ENCODE measurements at regions not wholly inside any gene's neighbourhood (a gene's known extent, or its start where the extent isn't known, plus 50 kb on each side); places are given as distances from the start of the nearest gene placed in this dataset.

DNA sequence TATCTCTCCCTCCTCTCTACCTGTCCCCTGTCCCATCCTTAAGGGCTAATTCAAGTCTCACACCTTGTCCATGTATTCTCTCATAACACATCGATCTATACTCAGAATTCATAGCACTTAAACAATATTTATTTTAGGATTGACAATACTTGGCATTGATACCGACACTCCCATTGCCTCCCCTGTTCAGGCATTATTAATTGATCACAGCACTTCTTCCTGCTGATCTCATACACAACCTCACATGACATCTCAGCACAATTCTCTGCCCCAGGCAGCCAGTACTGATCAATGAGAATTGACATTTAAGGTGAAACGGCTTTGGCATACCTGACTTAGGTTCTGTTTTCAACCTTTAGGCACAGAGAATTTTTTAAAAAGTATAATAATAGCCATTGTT, 582.4 kb upstream of the BRINP1 start:
- TF ChIP-seq, protein P1, sequence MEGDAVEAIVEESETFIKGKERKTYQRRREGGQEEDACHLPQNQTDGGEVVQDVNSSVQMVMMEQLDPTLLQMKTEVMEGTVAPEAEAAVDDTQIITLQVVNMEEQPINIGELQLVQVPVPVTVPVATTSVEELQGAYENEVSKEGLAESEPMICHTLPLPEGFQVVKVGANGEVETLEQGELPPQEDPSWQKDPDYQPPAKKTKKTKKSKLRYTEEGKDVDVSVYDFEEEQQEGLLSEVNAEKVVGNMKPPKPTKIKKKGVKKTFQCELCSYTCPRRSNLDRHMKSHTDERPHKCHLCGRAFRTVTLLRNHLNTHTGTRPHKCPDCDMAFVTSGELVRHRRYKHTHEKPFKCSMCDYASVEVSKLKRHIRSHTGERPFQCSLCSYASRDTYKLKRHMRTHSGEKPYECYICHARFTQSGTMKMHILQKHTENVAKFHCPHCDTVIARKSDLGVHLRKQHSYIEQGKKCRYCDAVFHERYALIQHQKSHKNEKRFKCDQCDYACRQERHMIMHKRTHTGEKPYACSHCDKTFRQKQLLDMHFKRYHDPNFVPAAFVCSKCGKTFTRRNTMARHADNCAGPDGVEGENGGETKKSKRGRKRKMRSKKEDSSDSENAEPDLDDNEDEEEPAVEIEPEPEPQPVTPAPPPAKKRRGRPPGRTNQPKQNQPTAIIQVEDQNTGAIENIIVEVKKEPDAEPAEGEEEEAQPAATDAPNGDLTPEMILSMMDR (IDR thresholded peaks at IDR 0.05): no peak
- TF ChIP-seq EZH2 (IDR thresholded peaks at IDR 0.05; ENCODE audit: borderline replicate concordance, insufficient read depth, low read depth, low read length, poor library complexity, severe bottlenecking): no peak
